HG03159 (cell line): ENCODE measurements at regions not wholly inside any gene's neighbourhood (a gene's known extent, or its start where the extent isn't known, plus 50 kb on each side); places are given as distances from the start of the nearest gene placed in this dataset.
"Not testable (repeated sequence)": the region's sequence is repeated elsewhere in the genome, so short reads cannot be mapped to it uniquely, and the experiment has no call there.

Source experiments
- ATAC-seq: cut with Tn5 transposase; IDR thresholded peaks from one replicate; pipeline ENCODE4 v1.9.1; 2021; ENCODE audit warnings: mild to moderate bottlenecking, moderate library complexity; ENCODE audit not compliant: unreplicated experiment

DNA sequence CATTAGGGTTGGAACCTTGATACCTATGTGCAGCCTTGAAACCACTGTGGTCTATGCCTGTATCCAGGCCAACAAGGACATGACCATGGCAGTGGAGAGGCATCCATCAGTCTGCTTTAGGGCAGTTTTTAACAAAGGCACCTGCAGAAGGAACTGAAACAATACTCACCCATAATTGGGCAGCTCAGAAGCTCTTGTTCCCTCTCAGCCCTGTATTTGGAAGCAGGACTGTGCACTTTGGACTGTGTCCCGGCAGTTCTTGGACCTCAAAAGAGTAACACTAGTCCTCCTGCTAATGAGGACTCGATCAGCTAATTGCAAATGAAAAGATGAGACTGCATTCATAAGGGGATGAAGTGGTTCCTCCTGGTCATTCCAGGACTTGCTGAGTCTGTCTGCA lies 500.2 kb upstream of the TNP1 start:
- ATAC-seq: no peak

DNA sequence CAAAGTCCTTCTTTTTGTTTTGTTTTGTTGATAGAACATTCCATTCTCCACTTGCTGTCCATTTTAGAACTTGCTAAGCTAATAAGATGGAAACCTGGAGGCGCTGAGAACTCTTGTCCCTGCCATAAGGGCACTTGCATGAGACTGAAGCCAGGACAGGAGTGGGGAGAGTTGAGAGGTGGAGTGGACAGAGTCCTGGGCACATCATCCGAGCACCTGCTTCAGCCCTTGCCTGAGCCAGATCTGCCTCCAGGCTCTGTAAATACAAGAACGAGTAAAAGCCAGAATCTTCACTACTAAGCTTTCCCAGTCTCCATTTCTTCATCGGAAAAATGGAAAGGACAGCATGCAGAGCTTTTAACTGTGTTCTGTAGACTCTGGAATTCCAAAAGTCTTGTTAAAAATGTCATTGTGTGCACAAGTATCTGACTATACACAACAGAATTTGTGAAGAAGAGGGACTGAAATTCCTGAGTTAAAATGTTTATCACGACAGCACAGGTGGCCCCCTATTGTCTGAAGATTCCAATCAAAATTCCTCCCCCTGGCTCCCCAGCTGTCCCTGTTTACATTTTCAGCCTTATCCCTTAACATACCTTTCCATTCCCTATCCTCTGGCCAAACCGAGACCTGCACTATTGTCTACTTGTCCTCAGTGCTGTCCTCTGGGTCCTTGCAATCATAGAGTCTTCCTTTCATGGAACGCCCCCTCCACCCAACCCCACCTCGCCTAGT lies 498.2 kb upstream of the TNP1 start:
- ATAC-seq: no peak

- ATAC-seq: no peak
Observed at GRCh38 chr2:217356781-217357180, 496.9 kb upstream of the TNP1 start.

DNA sequence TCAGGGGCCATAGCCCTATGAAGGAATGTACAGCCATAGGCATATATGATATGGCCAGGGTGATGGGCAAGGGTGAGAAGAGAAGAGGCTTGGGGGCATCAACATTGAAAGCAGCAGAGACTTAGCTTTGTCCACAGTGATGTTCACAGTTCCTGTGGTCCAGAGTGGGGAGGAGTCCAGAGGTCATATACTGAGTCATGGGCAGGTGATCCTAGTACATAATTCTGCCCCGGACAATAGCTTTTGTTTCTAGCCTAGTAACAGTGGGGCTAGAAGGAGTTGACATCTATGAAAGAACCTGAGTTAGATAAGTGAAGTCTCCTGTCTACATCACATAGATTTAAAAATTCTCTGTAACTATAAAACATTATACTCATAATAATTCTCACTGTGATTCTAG lies 496.3 kb upstream of the TNP1 start:
- ATAC-seq: no peak

DNA sequence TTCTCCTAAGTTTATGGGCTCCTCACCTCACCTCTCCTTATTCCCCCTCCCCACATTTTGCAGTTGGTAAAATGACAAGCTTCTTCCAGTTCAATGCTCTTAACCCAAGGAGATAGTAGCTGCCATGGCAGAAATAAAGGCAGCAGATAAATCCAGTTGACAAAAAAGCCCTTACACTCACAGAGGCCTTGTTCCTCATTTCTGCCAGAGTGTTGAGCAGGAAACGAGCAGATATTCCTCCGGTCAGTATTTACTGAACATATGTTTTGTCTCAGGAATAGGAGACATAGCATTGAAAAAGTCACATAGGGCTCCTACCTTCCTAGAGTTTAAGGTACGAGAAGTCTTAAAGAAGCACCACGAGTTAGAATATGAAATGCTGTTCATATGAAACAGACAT lies 493.7 kb upstream of the TNP1 start:
- no peak for ATAC-seq

- ATAC-seq: no peak
Observed at GRCh38 chr2:217351378-217351777, 491.5 kb upstream of the TNP1 start.

DNA sequence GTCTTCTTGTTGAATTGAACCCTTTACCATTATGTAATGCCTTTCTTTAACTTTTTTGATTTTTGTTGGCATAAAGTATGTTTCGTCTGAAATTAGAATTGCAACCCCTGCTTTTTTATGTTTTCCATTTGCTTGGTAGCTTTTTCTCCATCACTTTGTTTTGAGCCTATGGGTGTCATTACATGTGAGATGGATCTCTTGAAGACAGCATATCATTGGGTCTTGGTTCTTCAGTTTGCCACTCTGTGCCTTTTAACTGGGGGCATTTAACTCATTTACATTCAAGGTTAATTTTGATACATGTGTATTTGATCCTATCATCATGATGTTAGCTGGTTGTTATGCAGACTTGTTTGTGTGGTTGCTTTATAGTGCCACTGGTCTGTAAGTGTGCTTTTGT lies 489.4 kb upstream of the TNP1 start:
- no peak for ATAC-seq

- ATAC-seq: not testable (repeated sequence)
Observed at GRCh38 chr2:217347630-217348029, 487.8 kb upstream of the TNP1 start.

GRCh38 chr2:217346043-217346442 lies 486.2 kb upstream of the TNP1 start:
- ATAC-seq: not testable (repeated sequence)

GRCh38 chr2:217340899-217341298 lies 481.0 kb upstream of the TNP1 start:
- ATAC-seq: no peak

GRCh38 chr2:217340176-217340575 lies 480.3 kb upstream of the TNP1 start:
- ATAC-seq: no peak

DNA sequence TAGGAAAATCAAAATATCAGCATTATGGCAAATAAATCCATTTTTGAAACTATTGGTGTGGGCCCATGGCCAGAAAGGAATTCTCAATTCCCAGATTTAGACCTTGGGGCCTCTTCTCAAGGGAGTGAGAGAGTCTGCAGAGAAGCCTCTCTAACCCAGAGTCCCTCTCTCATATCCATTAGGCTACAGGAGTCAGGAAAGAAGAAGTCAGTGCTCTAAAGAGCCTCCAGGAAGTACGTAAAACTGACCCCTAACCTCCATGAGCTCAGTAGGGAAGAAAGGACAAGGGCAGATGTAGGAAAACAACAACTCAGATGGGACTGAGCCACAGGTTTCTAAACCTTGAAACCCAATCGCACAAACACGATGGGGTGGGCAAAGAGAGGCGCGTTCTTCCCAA lies 479.9 kb upstream of the TNP1 start:
- no peak for ATAC-seq

DNA sequence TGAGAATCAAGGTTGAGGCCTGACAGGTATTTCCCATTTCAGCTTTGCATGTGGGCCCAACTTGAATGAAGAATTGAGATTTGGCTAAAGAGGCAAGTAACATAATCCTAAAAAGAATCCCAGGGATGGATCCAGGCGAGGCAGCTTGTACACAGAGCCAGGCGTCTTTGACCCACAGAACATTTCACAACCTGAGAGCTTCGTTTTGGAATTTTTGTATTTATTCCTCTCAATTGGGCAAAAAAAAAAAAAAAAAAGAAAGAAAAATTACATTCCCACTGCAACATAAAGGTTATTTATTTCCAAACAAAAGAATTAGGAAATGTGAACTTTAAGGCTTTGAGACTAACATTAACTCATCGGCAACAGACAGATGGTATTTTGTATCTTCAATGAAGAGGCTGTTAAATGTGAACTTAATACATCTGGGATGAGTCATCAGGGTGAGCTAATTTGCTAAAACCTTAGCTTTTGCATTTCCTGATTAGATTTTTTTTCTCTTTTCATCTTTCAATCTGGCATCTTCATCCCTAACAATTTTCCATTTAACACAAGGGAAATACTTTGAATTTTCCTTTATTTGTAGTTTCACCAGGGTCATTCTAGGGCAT lies 478.5 kb upstream of the TNP1 start:
- ATAC-seq: no peak

DNA sequence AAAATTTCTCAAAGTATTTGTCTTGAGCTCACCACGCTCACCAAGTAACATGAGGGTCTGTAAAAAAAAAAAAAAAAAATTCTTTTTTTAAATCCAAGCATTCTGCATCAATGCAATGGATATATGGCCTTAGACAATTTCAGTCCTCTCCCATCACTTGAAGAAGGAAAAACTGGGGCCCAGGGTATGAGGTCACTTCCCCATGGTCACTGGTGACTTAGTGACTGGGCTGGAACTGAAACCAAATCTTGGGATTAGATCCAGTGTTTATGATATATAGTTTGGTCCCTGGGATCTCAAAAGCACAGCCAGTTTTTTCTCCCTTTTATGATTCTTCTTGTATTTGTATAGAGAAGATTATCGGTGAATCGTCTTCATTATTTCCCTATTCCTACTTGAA lies 477.9 kb upstream of the TNP1 start:
- ATAC-seq: no peak

DNA sequence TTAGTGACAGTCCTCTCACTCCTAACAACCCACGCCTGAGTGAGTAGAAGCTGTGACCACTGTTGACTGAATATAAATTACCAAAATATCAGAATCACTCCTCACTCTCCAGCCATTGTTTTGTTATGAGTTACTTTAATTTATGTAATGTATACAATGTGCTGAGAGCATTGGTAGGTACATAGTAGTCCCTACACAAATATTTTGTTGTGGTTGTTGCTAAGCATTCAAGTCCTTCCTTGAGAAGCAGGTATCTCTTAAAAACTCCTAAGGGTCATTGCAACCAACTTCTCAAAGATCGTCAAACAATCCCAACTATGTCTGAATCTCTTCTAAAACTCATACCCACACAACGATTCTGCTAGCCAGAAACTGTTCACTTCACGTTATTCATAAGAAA lies 476.8 kb upstream of the TNP1 start:
- ATAC-seq: no peak

GRCh38 chr2:217335341-217335966 lies 475.6 kb upstream of the TNP1 start:
- ATAC-seq: no peak

GRCh38 chr2:217334561-217334960 lies 474.7 kb upstream of the TNP1 start:
- no peak for ATAC-seq

DNA sequence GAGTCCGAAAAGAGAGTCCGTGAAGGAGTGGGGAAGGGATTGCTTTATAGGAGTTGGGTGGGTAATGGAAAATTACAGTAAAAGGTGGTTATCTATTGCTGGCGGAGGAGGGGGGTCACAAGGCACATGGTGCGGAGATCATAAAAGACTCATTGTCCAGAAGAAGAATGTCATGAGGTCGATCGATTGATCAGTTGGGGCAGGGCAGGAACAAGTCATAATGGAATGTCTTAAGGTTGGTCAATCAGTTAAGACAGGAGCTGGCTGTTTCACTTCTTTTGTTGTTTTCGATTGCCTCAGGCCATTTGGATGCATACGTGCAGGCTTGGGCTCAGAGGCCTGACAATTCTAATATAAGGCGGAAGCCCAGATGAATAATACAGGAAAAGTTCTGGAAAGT lies 473.0 kb upstream of the TNP1 start:
- no peak for ATAC-seq

DNA sequence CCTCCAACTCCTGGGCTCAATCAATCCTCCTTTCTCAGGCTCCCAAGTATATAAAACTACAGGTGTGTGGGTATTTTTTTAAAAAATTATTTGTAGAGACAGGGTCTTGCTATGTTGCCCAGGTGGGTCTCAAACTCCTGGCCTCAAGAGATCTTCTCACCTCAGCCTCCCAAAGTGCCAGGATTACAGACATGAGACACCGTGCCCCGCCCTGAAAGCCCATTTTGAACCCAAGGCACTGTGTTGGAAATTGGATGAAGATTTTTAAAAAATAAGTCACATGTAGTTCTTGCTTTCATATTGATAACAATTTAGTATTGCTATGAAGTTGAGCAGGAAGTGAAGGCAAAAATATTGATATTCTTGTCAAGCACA lies 472.5 kb upstream of the TNP1 start:
- no peak for ATAC-seq

GRCh38 chr2:217331523-217332416 lies 471.9 kb upstream of the TNP1 start:
- ATAC-seq: no peak

DNA sequence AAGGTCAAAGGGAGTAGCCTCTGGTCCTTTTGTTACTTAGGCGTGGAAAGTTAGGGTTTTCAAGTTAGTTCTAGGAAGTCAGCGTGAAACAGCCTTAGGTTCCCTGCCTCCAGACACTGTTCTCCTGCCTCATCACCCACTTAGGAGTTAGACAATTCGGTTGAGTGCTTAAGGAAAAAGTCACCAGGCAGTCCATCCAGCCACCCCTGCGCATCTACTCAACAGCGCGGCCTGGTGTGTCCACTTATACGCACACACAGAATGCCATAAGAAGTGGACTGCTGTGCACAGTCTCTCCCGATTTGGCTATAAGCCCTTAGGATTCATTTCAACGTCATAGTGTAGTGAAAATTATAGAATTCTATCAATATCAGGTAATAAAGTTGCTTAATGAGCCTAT lies 470.8 kb upstream of the TNP1 start:
- no peak for ATAC-seq
